Kidney epithelial cell (primary cell): ENCODE measurements at regions not wholly inside any gene's neighbourhood (a gene's known extent, or its start where the extent isn't known, plus 50 kb on each side); places are given as distances from the start of the nearest gene placed in this dataset.
"Not testable (repeated sequence)": the region's sequence is repeated elsewhere in the genome, so short reads cannot be mapped to it uniquely, and the experiment has no call there.

Source experiments
- DNase-seq: peaks from one replicate; pipeline ENCODE4 v3.0.0-alpha.2; 2010; ENCODE audit warnings: low read depth
- H3K27me3 ChIP-seq: 2 replicates; pipeline ENCODE4 v1.6.0; 2011; ENCODE audit warnings: low read length; ENCODE audit not compliant: control insufficient read depth, insufficient read depth
- H3K36me3 ChIP-seq: 2 replicates; pipeline ENCODE4 v1.5.1; 2011; ENCODE audit warnings: low read length; ENCODE audit not compliant: control insufficient read depth, insufficient read depth
- H3K4me3 ChIP-seq: 2 replicates; pipeline ENCODE4 v1.5.1; 2011; ENCODE audit warnings: low read depth, mild to moderate bottlenecking, control low read depth, low read length
- TF ChIP-seq, protein P1 (sequence below): IDR thresholded peaks from 2 replicates; pipeline ENCODE4 v1.5.1; 2011; ENCODE audit warnings: mild to moderate bottlenecking, moderate library complexity, low read length, control low read depth, inconsistent platforms; ENCODE audit not compliant: insufficient read depth, poor library complexity, severe bottlenecking

DNA sequence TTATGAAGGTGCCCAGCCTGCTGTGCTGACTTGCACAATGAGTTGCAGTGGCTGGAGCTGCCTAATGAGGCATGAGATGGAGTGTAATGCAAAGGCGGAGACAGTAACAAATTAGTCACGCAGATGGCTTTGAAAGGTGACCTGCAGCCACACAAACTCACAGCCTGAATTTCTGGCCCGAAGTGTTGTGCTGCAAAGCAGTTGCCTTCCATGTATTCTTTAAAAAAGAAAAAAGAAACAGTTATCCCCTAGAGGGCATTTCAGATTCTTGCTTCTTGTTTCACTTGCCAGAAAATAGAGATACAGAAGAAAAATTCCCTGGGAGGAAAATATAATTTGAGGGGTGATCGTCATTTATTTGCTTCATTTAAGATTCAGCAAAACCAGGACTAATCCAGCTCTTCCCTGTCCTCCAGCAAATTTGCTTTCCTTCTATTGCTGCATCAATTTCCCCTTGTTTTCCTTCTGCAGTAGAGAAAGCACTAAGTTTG lies 239.9 kb downstream of the ADRA2A start:
- Histone ChIP-seq H3K36me3 (no peaks in the 10 kb centered on the region), H3K4me3 (no peak overlapping the region), H3K27me3 (no peaks in the 10 kb centered on the region)
- TF ChIP-seq, protein P1, sequence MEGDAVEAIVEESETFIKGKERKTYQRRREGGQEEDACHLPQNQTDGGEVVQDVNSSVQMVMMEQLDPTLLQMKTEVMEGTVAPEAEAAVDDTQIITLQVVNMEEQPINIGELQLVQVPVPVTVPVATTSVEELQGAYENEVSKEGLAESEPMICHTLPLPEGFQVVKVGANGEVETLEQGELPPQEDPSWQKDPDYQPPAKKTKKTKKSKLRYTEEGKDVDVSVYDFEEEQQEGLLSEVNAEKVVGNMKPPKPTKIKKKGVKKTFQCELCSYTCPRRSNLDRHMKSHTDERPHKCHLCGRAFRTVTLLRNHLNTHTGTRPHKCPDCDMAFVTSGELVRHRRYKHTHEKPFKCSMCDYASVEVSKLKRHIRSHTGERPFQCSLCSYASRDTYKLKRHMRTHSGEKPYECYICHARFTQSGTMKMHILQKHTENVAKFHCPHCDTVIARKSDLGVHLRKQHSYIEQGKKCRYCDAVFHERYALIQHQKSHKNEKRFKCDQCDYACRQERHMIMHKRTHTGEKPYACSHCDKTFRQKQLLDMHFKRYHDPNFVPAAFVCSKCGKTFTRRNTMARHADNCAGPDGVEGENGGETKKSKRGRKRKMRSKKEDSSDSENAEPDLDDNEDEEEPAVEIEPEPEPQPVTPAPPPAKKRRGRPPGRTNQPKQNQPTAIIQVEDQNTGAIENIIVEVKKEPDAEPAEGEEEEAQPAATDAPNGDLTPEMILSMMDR = no peak
- DNase-seq = no peak

DNA sequence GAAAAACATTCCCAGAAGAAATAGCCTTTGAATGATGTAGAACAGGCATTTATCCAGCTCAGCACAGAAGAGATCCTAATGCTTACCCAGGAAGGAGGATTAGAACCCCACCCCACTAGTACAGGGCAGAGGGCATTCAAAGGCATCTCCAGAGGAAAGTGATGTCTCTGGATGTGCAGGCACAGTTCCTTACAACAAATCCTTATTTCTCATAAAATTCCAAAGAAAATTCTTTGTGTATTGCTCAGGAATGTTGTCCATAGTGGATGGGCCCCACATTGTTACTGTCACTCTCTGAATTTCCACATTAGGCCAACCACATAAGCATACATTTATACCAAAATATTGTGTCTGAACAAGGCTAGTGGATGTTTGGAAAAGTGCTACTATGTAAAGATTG lies 243.0 kb downstream of the ADRA2A start:
- no peak overlapping the region for H3K4me3 ChIP-seq
- no peaks in the 10 kb centered on the region for H3K36me3 ChIP-seq
- DNase-seq = no peak
- H3K27me3 ChIP-seq = no peaks in the 10 kb centered on the region
- TF ChIP-seq, protein P1 = no peak

DNA sequence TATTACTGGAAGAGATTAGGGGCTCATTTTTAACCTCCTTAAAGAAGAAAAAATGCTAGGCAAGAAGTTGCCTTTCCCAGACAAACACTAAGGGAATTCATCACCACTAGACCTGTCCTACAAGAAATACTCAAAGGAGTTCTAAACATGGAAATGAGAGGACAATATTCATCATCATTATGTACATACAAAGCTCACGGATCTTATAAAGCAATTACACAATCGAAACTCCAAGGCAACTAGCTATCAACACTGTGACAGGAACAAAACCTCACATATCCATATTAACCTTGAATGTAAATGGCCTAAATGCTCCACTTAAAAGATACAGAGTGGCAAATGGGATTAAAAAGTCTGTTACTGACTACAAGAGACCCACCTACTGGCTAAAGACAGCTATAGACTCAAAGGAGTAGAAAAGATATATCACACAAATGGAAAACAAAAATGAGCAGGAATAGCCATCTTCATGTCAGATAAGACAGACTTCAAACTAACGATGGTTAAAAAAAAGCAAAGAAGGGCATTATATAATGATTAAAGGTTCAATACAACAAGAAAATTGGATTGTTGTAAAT lies 246.6 kb downstream of the ADRA2A start:
- DNase-seq = no peak
- H3K36me3 ChIP-seq = no peaks in the 10 kb centered on the region
- TF ChIP-seq, protein P1 = no peak

DNA sequence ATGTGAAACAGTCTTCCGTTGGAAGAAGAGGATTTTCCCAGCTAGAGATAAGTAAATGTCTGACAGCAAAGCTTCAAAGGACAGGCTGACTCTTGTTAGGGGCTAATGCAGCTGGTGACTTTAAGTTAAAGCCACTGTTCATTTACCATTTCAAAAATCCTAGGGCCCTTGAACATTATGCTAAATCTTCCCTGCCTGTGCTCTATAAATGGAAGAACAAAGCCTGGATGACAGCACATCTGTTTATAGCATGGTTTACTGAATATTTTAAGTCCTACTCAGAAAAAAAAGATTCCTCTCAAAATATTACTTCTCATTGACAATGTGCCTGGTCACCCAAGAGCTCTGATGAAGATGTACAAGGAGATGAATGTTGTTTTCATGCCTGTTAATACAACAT lies 255.3 kb downstream of the ADRA2A start:
- not testable (repeated sequence) for H3K4me3 ChIP-seq, DNase-seq, H3K27me3 ChIP-seq, H3K36me3 ChIP-seq

More for the DNA sequence above, 246.6 kb downstream of the ADRA2A start:
- no peaks in the 10 kb centered on the region for H3K27me3 ChIP-seq
- H3K4me3 ChIP-seq = no peak overlapping the region

DNA sequence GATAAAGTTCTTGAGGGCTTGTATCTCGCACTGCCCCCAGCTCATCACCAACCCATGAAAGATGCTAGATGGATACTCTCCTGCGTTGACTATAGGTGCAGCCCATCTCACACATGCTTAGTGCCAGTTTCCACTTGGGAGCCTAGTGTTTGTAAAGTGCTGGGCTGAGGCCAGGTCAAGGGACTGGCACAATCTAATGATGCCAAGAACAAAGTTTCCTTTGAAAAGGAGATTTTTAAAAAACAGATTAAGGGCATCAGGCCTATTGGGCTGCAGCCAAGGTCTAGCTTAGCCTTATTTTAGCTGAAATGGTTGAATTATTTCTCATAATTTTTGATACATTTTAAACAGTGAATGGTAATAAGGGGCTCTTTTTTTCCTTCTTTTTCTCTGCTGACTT lies 259.0 kb downstream of the ADRA2A start:
- Histone ChIP-seq H3K36me3 (no peaks in the 10 kb centered on the region), H3K4me3 (no peak overlapping the region), H3K27me3 (no peaks in the 10 kb centered on the region)
- no peak for DNase-seq
- TF ChIP-seq, protein P1 = no peak

DNA sequence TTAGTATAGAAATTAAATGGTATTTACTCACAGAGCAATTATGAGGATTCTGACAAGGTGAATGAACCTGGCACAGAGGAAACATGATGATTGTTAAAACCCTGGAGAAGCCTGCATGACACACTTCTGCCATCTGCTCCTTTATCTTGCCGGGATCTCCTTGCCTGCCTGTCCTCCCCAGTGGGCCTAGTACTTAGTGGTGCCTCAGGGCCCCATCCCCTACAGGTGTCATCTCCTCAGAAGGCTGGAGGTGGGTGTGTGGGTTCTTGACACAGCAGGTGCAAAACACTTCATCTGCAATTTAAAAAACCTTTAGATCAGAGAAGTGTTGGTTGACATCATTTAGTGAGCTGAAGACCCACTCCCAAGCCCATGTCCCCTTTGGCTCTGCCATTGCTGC lies 261.2 kb downstream of the ADRA2A start:
- Histone ChIP-seq H3K4me3 (no peak overlapping the region), H3K36me3 (no peaks in the 10 kb centered on the region), H3K27me3 (no peaks in the 10 kb centered on the region)
- DNase-seq = no peak
- TF ChIP-seq, protein P1 = no peak
